BLaER1 treated with 17β-estradiol and CSF1 and Interleukin-3, amounts not matched to agents 10 nM and 100 nM (cell line): ENCODE measurements at regions not wholly inside any gene's neighbourhood (a gene's known extent, or its start where the extent isn't known, plus 50 kb on each side); places are given as distances from the start of the nearest gene placed in this dataset.

Source experiments
- H3K27ac ChIP-seq, 11 experiments: shearing (Covaris generic); formaldehyde crosslinking; 2 replicates each; pipeline ENCODE4 v1.8.1; 2022
- H3K27me3 ChIP-seq, 11 experiments: shearing (Covaris generic); formaldehyde crosslinking; 2 replicates each; pipeline ENCODE4 v1.8.1; 2022
- H3K36me3 ChIP-seq, 11 experiments: shearing (Covaris generic); formaldehyde crosslinking; 2 replicates each; pipeline ENCODE4 v1.8.1; 2022
- H3K4me1 ChIP-seq, 10 experiments: shearing (Covaris generic); formaldehyde crosslinking; 2 replicates each; pipeline ENCODE4 v1.8.1; 2022
- H3K4me2 ChIP-seq, 11 experiments: shearing (Covaris generic); formaldehyde crosslinking; 2 replicates each; pipeline ENCODE4 v1.8.1; 2022
- H3K4me3 ChIP-seq, 10 experiments: shearing (Covaris generic); formaldehyde crosslinking; 2 replicates each; pipeline ENCODE4 v1.8.1; 2022
- H3K9ac ChIP-seq, 11 experiments: shearing (Covaris generic); formaldehyde crosslinking; 2 replicates each; pipeline ENCODE4 v1.8.1; 2022
- H3K9me3 ChIP-seq, 11 experiments: shearing (Covaris generic); formaldehyde crosslinking; replicated peaks in 1 of 11; 2 replicates each; pipeline ENCODE4 v1.8.1; 2022
- H4K20me1 ChIP-seq, 11 experiments: shearing (Covaris generic); formaldehyde crosslinking; 2 replicates each; pipeline ENCODE4 v1.8.1; 2022
- Cebpa-rat ChIP-seq, 11 experiments: shearing (Covaris generic); IDR thresholded peaks; 2 replicates each; pipeline ENCODE4 v1.8.1; 2022

- Histone ChIP-seq H3K9ac (no peak overlapping the region), H3K4me3 (no peak overlapping the region), H3K27me3 (no peaks in the 10 kb centered on the region; a peak in 1 of 22 replicates), H3K4me1 (peaks cover 0 to 4% (median 0%) of the 10 kb centered on the region in 10 experiments; a peak in 1 of 20 replicates), H3K27ac (no peak overlapping the region), H3K4me2 (no peak overlapping the region), H3K9me3 (peaks cover 0 to 4% (median 0%) of the 10 kb centered on the region in 11 experiments; a peak in 4 of 22 replicates), H4K20me1 (no peaks in the 10 kb centered on the region), H3K36me3 (no peaks in the 10 kb centered on the region)
- no peak for TF ChIP-seq Cebpa-rat (IDR thresholded peaks at IDR 0.05)
Observed at GRCh38 chr22:22125579-22126468, 118.8 kb upstream of the VPREB1 start.

GRCh38 chr22:22125028-22125578, 119.5 kb upstream of the VPREB1 start:
- Histone ChIP-seq H3K27me3 (peaks cover 0 to 1% (median 0%) of the 10 kb centered on the region in 11 experiments; a peak in 2 of 22 replicates), H3K9ac (no peak overlapping the region), H4K20me1 (no peaks in the 10 kb centered on the region), H3K9me3 (peaks cover 0 to 4% (median 0%) of the 10 kb centered on the region in 11 experiments; a peak in 4 of 22 replicates), H3K27ac (no peak overlapping the region), H3K36me3 (no peaks in the 10 kb centered on the region), H3K4me2 (no peak overlapping the region), H3K4me1 (peaks cover 0 to 4% (median 0%) of the 10 kb centered on the region in 10 experiments; a peak in 1 of 20 replicates), H3K4me3 (no peak overlapping the region)
- no peak for TF ChIP-seq Cebpa-rat (IDR thresholded peaks at IDR 0.05)

- Histone ChIP-seq H3K9ac (no peak overlapping the region), H3K27me3 (peaks cover 0 to 8% (median 3%) of the 10 kb centered on the region in 11 experiments; a peak in 20 of 22 replicates), H3K4me2 (no peak overlapping the region), H3K4me3 (no peak overlapping the region), H3K36me3 (no peaks in the 10 kb centered on the region), H3K27ac (no peak overlapping the region), H3K9me3 (peaks cover 0 to 4% (median 0%) of the 10 kb centered on the region in 11 experiments; a peak in 4 of 22 replicates), H4K20me1 (no peaks in the 10 kb centered on the region), H3K4me1 (no peaks in the 10 kb centered on the region)
- no peak for TF ChIP-seq Cebpa-rat (IDR thresholded peaks at IDR 0.05)
Observed at GRCh38 chr22:22124374-22124773, 120.2 kb upstream of the VPREB1 start.

- Histone ChIP-seq H3K9me3 (peaks cover 0 to 4% (median 0%) of the 10 kb centered on the region in 11 experiments; a peak in 4 of 22 replicates), H3K4me1 (no peaks in the 10 kb centered on the region), H4K20me1 (no peaks in the 10 kb centered on the region), H3K36me3 (no peaks in the 10 kb centered on the region), H3K9ac (no peak overlapping the region), H3K27ac (no peak overlapping the region), H3K27me3 (peaks cover 4 to 13% (median 8%) of the 10 kb centered on the region in 11 experiments), H3K4me3 (no peak overlapping the region), H3K4me2 (no peak overlapping the region)
- TF ChIP-seq Cebpa-rat (IDR thresholded peaks at IDR 0.05): no peak
Observed at GRCh38 chr22:22123960-22124278, 120.7 kb upstream of the VPREB1 start.

- no peak overlapping the region for H3K9ac ChIP-seq
- H3K27ac ChIP-seq: no peak overlapping the region
- TF ChIP-seq Cebpa-rat (IDR thresholded peaks at IDR 0.05): no peak
- no peaks in the 10 kb centered on the region for H4K20me1 ChIP-seq
- H3K4me3 ChIP-seq: no peak overlapping the region
- H3K9me3 ChIP-seq: peaks cover 0 to 4% (median 0%) of the 10 kb centered on the region in 11 experiments; a peak in 4 of 22 replicates
- H3K4me1 ChIP-seq: no peaks in the 10 kb centered on the region
- H3K4me2 ChIP-seq: no peak overlapping the region
- peaks cover 10 to 19% (median 13%) of the 10 kb centered on the region in 11 experiments for H3K27me3 ChIP-seq
- no peaks in the 10 kb centered on the region for H3K36me3 ChIP-seq
Observed at GRCh38 chr22:22123118-22123959, 121.2 kb upstream of the VPREB1 start.

GRCh38 chr22:22122348-22123117, 122.1 kb upstream of the VPREB1 start:
- Histone ChIP-seq H3K27ac (no peak overlapping the region), H3K9ac (no peak overlapping the region), H3K27me3 (peaks cover 17 to 27% (median 21%) of the 10 kb centered on the region in 11 experiments), H3K36me3 (no peaks in the 10 kb centered on the region), H3K4me1 (peaks cover 0 to 5% (median 0%) of the 10 kb centered on the region in 10 experiments; a peak in 1 of 20 replicates), H4K20me1 (no peaks in the 10 kb centered on the region), H3K4me2 (no peak overlapping the region), H3K9me3 (peaks cover 0 to 4% (median 0%) of the 10 kb centered on the region in 11 experiments; a peak in 4 of 22 replicates), H3K4me3 (no peak overlapping the region)
- no peak for TF ChIP-seq Cebpa-rat (IDR thresholded peaks at IDR 0.05)

- Histone ChIP-seq H3K9ac (no peak overlapping the region), H3K27me3 (peaks cover 18 to 33% (median 27%) of the 10 kb centered on the region in 11 experiments), H3K4me2 (no peak overlapping the region), H3K36me3 (no peaks in the 10 kb centered on the region), H3K4me3 (no peak overlapping the region), H3K9me3 (peaks cover 0 to 4% (median 0%) of the 10 kb centered on the region in 11 experiments; a peak in 4 of 22 replicates), H4K20me1 (no peaks in the 10 kb centered on the region), H3K4me1 (peaks cover 0 to 5% (median 0%) of the 10 kb centered on the region in 10 experiments; a peak in 1 of 20 replicates), H3K27ac (no peak overlapping the region)
- TF ChIP-seq Cebpa-rat (IDR thresholded peaks at IDR 0.05): no peak
Observed at GRCh38 chr22:22121445-22121844, 123.1 kb upstream of the VPREB1 start.

- Histone ChIP-seq H3K4me3 (no peak overlapping the region), H3K36me3 (no peaks in the 10 kb centered on the region), H3K4me1 (peaks cover 0 to 5% (median 0%) of the 10 kb centered on the region in 10 experiments; a peak in 1 of 20 replicates), H3K9me3 (peaks cover 0 to 4% (median 0%) of the 10 kb centered on the region in 11 experiments; a peak in 4 of 22 replicates), H4K20me1 (no peaks in the 10 kb centered on the region), H3K4me2 (no peak overlapping the region), H3K27me3 (peaks cover 18 to 34% (median 27%) of the 10 kb centered on the region in 11 experiments), H3K9ac (no peak overlapping the region), H3K27ac (no peak overlapping the region)
- TF ChIP-seq Cebpa-rat (IDR thresholded peaks at IDR 0.05): no peak
Observed at GRCh38 chr22:22120160-22120559, 124.4 kb upstream of the VPREB1 start.
